ENCODE measurements at regions not wholly inside any gene's neighbourhood (a gene's known extent, or its start where the extent isn't known, plus 50 kb on each side); places are given as distances from the start of the nearest gene placed in this dataset.

DNA sequence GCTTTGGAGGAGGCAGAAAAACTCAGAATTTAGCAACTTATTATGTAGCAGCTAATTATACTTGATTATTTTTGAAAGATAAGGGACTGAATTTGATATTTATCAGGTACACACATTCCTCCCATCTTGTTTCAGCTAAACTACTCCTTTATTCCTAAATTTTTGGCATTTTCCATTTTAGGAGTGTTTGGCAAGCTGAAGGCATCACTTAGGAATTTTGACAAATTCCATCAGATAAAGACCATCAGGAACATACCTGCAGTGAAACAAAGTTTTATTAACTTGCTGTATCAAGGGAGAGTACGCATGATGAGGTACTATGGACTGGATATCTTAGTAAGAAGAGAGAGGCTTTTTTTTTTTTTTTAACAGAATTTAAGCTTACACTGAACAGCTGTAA is 1092.2 kb downstream of the PLA2G4A start:
- TF ChIP-seq EZH2 (IDR thresholded peaks at IDR 0.05), result no peak
- no peak for TF ChIP-seq POLR2AphosphoS5 (IDR thresholded peaks at IDR 0.05; ENCODE audit: borderline replicate concordance, low read depth, low read length)

Measured in SK-N-MC (cell line).